Spinal cord (tissue), 9 donors: ENCODE measurements at regions not wholly inside any gene's neighbourhood (a gene's known extent, or its start where the extent isn't known, plus 50 kb on each side); places are given as distances from the start of the nearest gene placed in this dataset.
"Not testable (repeated sequence)": the region's sequence is repeated elsewhere in the genome, so short reads cannot be mapped to it uniquely, and the experiment has no call there.

Experiments
- DNase-seq, 6 donors: peaks; one replicate each; pipeline versions ENCODE4 v3.0.0 to v3.0.0-alpha.2; 2013 to 2015; ENCODE audit warnings: low spot score in 6 of 6, low read depth in 4 of 6
- H3K27ac ChIP-seq: one replicate; pipeline ENCODE4 v1.5.1; 2013; ENCODE audit warnings: low read depth, low read length, control low read depth
- H3K27me3 ChIP-seq: one replicate; pipeline ENCODE4 v1.6.1; 2013; ENCODE audit warnings: low read length; ENCODE audit not compliant: control insufficient read depth, insufficient read depth
- H3K36me3 ChIP-seq: one replicate; pipeline ENCODE4 v1.6.1; 2013; ENCODE audit warnings: low read length; ENCODE audit not compliant: control insufficient read depth, insufficient read depth
- H3K4me1 ChIP-seq: one replicate; pipeline ENCODE4 v1.6.1; 2013; ENCODE audit warnings: low read length; ENCODE audit not compliant: control insufficient read depth, insufficient read depth
- H3K4me3 ChIP-seq: one replicate; pipeline ENCODE4 v1.5.1; 2013; ENCODE audit warnings: low read depth, low read length, control low read depth
- H3K9me3 ChIP-seq: one replicate; pipeline ENCODE4 v1.6.1; 2013; ENCODE audit warnings: low read length; ENCODE audit not compliant: control insufficient read depth, insufficient read depth
- WGBS: methylation state at CpG from one replicate; pipeline ENCODE4 v1.1.5; 2013; ENCODE audit warnings: missing lambda C conversion rate; ENCODE audit not compliant: insufficient coverage; 5-methylcytosine and 5-hydroxymethylcytosine counted together
- donor health status: healthy.

- 96% methylated on average over 6 of the region's 12 CpGs for WGBS
- Histone ChIP-seq H3K27ac (no peak overlapping the region), H3K36me3 (no peaks in the 10 kb centered on the region)
Observed at GRCh38 chr19:30955112-30956104, 393.8 kb downstream of the TSHZ3 start.

GRCh38 chr19:30944276-30944932 lies 404.8 kb downstream of the TSHZ3 start:
- 97% methylated on average over 2 of the region's 6 CpGs for whole genome bisulfite sequencing
- H3K27ac ChIP-seq, DNase-seq, H3K9me3 ChIP-seq, H3K27me3 ChIP-seq, H3K4me3 ChIP-seq, H3K4me1 ChIP-seq, H3K36me3 ChIP-seq: not testable (repeated sequence)

More at GRCh38 chr19:30955112-30956104, 393.8 kb downstream of the TSHZ3 start:
- Histone ChIP-seq H3K9me3 (no peaks in the 10 kb centered on the region), H3K4me3 (no peak overlapping the region), H3K27me3 (no peaks in the 10 kb centered on the region), H3K4me1 (no peaks in the 10 kb centered on the region)
- no peak for DNase-seq

GRCh38 chr19:30943101-30943843 lies 406.0 kb downstream of the TSHZ3 start:
- Histone ChIP-seq H3K27ac (no peak overlapping the region), H3K4me1 (no peaks in the 10 kb centered on the region), H3K9me3 (no peaks in the 10 kb centered on the region), H3K4me3 (no peak overlapping the region), H3K27me3 (no peaks in the 10 kb centered on the region), H3K36me3 (no peaks in the 10 kb centered on the region)
- peak in 1 of 6 donors; percentile 83 for DNase-seq
- WGBS, result 16% methylated on average over 5 of the region's 13 CpGs

- Histone ChIP-seq H3K36me3 (no peaks in the 10 kb centered on the region), H3K27me3 (no peaks in the 10 kb centered on the region), H3K4me1 (no peaks in the 10 kb centered on the region), H3K9me3 (no peaks in the 10 kb centered on the region), H3K4me3 (no peak overlapping the region), H3K27ac (no peak overlapping the region)
- 29% methylated on average over 1 of the region's 3 CpGs for WGBS
- no peak for DNase-seq
Observed at GRCh38 chr19:30942636-30943035, 406.6 kb downstream of the TSHZ3 start.

GRCh38 chr19:30941591-30941990 lies 407.6 kb downstream of the TSHZ3 start:
- H3K36me3 ChIP-seq, result no peaks in the 10 kb centered on the region
- no peak for DNase-seq
- no peaks in the 10 kb centered on the region for H3K9me3 ChIP-seq
- no peak overlapping the region for H3K27ac ChIP-seq
- no peak overlapping the region for H3K4me3 ChIP-seq
- H3K4me1 ChIP-seq, result no peaks in the 10 kb centered on the region
- 91% methylated on average over 3 of the region's 3 CpGs for WGBS
- no peaks in the 10 kb centered on the region for H3K27me3 ChIP-seq

- H3K27me3 ChIP-seq, result no peaks in the 10 kb centered on the region
- no peak overlapping the region for H3K4me3 ChIP-seq
- no peaks in the 10 kb centered on the region for H3K36me3 ChIP-seq
- peaks cover 3% of the 10 kb centered on the region for H3K4me1 ChIP-seq
- no peaks in the 10 kb centered on the region for H3K9me3 ChIP-seq
- no CpG with 5 or more reads among the region's 5 CpGs for WGBS
- no peak for DNase-seq
- no peak overlapping the region for H3K27ac ChIP-seq
Observed at GRCh38 chr19:30936276-30936675, 413.0 kb downstream of the TSHZ3 start.

- Histone ChIP-seq H3K4me3 (no peak overlapping the region), H3K4me1 (peaks cover 3% of the 10 kb centered on the region), H3K27ac (no peak overlapping the region), H3K36me3 (no peaks in the 10 kb centered on the region), H3K9me3 (no peaks in the 10 kb centered on the region), H3K27me3 (no peaks in the 10 kb centered on the region)
- peak in 1 of 6 donors; percentile 53 for DNase-seq
- WGBS, result 71% methylated on average over 2 of the region's 4 CpGs
Observed at GRCh38 chr19:30935146-30935545, 414.1 kb downstream of the TSHZ3 start.

GRCh38 chr19:30933454-30933853 lies 415.8 kb downstream of the TSHZ3 start:
- H3K27ac ChIP-seq, H3K4me1 ChIP-seq, H3K4me3 ChIP-seq, H3K36me3 ChIP-seq, H3K9me3 ChIP-seq, H3K27me3 ChIP-seq, DNase-seq: not testable (repeated sequence)
- WGBS, result no CpG with 5 or more reads among the region's 3 CpGs

- H3K9me3 ChIP-seq, result peaks cover 7% of the 10 kb centered on the region
- no peaks in the 10 kb centered on the region for H3K27me3 ChIP-seq
- no peak overlapping the region for H3K27ac ChIP-seq
- H3K4me1 ChIP-seq, result peaks cover 3% of the 10 kb centered on the region
- WGBS, result 96% methylated on average over 3 of the region's 3 CpGs
- no peak overlapping the region for H3K4me3 ChIP-seq
- no peaks in the 10 kb centered on the region for H3K36me3 ChIP-seq
- no peak for DNase-seq
Observed at GRCh38 chr19:30932854-30933253, 416.4 kb downstream of the TSHZ3 start.
